Pulmonary artery endothelial cell (primary cell): ENCODE measurements at regions not wholly inside any gene's neighbourhood (a gene's known extent, or its start where the extent isn't known, plus 50 kb on each side); places are given as distances from the start of the nearest gene placed in this dataset.
A peak's percentile ranks its signal among the peaks of the same experiment; 100 is the strongest.
"Not testable (repeated sequence)": the region's sequence is repeated elsewhere in the genome, so short reads cannot be mapped to it uniquely, and the experiment has no call there.

ENCODE experiments used
- DNase-seq: peaks from one replicate; pipeline ENCODE4 v3.0.0-alpha.2; 2011; ENCODE audit warnings: low read depth, low spot score

DNA sequence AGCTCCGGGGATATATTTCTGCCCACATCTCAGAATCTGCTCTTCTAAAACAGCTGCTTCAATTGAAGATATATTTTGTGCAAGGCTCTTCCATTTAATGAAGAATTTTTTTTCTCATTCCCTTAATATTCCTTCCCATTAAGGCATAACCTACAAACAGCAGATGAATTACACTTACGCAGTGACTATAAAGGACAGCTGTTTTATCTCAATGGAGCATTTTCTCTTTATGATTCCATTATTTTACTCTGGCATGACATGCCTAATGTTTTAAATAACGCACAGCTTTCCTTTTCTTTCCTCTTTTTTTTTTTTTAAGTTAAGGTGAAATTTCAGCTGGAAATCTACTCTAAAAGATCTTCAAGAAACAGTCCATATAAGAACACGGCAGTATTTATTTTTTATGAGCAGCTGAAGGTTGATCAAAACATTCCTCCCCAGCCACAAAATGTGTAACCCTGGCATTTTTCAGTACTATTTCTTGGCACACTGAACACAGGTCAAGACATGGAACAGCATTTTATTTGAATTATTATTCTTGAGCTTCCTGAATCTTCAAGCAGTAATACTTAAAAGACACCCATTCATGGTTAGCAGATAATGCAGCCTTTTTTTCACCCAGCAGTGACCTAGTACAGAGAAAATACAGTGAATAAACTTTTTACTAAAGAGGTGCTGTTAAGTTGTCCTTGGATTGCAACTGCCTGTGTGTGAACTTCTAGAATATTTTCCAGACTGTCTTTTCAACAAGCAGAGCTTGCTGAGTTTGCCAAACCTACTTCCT is 118.1 kb upstream of the FOXN3 start:
- no peak for DNase-seq

DNA sequence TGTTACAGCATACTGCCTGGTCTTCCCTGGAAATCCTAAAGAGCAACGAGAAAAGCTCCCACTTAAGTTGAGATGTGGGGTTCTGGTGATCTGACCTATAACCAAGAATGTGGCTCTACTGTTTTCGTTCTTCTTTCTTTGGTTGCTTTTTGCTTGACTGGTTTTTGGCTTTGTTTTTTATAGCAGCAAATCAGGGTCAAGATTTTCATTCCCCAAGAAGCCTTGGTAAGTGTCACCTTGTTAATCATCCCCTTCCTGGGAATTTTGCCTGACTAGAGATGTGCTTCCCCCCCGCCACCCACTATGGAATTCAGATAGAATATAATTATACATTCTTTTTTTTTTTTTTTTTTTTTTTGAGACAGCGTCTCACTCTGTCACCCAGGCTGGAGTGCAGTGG is 116.7 kb upstream of the FOXN3 start:
- no peak for DNase-seq

DNA sequence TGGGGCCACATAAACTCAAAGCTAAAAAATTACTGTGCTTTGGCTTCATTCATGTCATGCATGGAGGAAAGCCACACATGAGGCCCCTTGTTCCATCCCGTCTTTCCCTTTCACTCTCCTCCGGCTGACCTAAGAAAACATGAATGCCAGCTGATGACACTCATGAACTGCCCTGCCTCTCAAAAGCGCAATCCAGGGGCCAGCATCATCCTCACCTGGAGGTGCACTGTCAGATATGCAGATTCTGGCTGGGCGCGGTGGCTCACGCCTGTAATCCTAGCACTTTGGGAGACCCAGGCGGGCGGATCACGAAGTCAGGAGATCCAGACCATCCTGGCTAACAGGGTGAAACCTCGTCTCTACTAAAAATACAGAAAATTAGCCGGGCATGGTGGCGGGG is 116.1 kb upstream of the FOXN3 start:
- no peak for DNase-seq

DNA sequence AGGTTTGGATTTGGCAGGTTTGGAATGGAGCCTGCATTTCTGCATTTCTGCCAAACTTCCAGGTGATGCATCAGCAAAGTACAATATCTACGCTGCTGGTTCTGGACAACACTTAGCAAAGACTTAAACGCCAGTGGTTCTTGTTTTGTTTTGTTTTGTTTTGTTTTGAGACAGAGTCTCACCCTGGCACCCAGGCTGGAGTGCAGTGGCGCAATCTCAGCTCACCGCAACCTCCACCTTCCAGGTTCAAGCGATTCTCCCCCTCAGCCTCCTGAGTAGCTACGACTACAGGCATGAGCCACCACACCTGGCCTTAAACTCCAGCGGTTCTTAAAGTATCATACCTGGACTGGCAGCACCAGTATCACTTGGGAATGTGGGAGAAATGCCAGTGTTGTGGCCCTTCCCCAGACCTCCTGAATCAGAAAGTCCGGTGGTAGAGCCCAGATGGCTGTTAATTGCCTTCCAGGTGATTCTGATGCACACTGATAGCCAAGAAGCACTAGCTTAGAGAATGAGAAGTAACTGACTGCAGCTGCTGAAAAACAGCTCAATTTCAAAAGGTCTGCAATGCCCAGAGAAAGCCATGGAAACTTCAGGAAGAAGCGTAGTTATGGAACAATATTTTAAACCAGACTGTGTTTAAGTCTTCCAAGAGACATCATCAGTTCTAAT is 114.8 kb upstream of the FOXN3 start:
- DNase-seq = no peak

DNA sequence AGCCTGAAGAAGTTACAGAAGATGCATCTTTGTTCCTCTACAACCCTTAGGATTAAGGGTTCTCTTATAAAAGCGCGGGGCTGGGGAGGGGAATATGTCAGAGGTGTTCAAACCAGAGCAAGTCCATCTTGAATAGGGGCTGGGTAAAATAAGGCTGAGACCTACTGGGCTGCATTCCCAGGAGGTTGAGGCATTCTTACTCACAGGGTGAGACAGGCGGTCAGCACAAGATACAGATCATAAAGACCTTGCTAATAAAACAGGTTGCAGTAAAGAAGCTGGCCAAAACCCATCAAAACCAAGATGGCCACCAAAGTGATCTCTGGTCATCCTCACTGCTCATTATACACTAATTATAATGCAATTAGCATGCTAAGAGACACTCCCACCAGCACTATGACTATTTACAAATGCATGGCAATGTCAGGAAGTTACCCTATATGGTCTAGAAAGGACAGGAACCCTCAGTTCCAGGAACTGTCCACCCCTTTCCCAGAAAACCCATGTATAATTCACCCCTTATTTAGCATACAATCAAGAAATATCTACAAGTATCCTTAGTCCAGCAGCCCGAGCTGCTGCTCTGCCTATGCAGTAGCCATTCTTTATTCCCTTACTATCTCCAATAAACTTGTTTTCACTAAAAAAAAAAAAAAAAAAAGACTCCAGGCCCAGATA is 108.1 kb upstream of the FOXN3 start:
- no peak for DNase-seq

DNA sequence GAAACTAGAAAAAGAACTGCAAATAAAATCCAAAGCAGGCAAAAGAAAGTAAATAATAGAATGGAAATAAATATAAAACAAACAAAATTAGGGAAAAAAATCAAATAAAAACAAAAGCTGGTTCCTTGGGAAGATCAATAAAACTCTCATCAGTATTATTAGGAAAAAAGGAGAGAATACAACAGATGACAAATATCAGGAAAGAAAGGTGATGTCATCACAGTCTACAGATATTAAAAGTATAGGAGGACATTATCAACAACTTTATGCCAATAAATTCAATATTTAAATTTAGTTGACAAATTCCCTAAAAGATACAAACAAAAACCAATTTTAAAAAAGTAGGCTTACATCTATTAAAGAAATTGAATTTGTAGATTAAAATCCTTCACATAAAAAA is 107.4 kb upstream of the FOXN3 start:
- DNase-seq = no peak

DNA sequence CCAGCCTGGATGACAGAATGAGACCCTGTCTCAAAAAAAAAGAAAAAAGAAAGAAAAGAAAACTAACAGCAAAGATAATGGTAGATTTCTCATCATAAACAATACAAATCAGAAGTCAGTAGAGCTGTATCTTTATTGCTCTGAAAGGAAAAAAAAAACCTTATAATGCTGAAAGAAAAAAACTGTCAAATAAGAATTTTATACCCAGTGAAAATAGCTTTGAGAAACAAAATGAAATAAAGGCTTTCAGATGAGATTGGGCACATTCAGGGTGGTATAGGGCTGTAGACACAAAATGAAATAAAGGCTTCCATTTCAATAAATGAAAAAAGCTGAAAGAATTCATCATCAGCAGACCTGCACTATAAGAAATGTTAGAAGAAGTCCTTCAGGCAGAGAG is 105.0 kb upstream of the FOXN3 start:
- DNase-seq = no peak

DNA sequence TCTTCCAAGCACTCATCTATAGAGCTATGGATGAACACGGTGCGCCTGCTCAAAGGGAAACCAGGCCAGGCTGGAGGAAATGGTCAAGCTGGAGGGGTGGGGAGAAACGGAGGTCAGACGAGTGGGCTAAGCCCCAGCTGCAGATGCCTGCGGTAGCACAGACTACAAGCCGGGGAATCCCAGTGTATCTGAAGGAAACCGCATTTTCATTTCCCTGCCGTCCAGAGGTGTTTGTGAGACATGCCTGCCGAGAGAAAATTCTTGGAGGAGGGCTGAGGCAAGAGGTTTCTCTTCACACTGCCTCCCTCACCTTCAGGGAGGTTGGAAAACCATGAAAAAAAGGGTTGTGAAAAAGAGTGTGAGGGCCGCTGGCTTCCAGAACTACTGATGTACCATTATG is 102.0 kb upstream of the FOXN3 start:
- no peak for DNase-seq

DNA sequence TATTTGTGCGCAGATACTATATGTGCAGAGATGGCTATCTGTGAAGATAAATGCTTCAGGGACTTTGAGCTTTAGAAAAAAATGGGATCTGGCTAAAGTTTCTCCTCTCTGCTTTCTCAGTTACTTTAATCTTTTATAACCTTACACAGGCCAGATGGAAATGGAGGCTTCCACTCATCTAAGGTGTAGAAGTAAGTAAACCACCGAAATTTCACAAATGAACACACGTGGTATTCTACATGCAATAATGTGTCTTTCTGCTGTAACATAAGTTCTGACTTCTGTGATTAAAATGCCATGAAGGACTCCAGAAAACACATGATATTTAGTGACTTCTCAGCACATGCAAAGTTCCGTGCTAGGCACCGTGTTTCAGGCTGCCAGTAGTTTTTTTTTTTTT is 99.1 kb upstream of the FOXN3 start:
- no peak for DNase-seq

DNA sequence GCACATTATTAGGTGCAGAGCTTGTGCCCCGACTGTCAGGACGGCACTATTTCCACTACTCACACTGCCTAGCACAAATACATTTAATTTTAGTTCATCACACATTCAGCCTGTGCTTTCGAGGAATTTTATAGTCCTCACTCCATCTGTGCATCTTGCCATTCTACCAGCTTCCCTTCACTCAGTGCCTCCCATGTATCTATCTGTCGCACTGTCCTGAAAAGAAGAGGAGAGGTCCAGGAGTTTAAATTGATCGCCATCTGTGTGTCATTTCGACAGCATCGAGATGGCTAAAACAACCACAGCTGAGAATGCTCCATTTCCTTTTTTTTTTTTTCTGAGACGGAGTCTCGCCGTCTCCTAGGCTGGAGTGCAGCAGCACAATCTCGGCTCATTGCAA is 97.6 kb upstream of the FOXN3 start:
- DNase-seq = no peak

DNA sequence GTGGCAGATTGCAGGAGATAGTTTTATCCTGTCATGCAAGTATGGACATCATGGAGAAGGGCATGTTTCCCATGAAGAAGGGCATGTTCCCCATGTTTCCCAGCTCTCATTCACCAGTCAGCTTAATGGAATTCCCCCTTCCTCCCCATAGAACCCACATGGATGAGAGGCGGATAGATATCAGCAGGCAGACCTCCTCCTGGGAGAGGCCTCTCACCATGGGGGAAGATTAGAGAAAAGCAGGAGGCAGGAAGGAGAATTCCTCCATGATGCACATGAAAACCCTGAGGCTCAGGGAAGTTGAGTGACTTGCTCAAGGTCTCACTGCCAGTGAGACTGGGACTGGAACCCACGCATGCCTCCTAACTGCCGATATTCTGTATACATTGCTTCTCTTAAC is 92.9 kb upstream of the FOXN3 start:
- no peak for DNase-seq

DNA sequence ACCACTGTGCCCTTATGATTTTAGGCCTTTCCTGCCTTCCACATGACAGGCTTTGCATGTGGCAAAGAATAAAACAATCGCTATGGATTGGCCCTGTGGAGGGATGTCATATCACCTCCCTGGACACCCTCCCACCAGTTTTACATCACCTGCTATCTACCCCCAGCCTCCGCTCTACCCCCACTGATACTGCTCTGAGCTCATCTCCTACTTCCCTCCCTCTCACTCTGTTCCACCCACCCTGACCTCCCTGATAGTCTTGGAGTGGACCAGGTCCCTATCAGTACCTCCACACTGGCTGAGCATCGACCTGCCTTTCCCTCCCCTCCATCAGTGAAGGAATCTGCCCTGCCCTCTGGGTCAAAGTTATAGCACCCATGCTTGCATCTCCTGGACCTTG is 91.8 kb upstream of the FOXN3 start:
- no peak for DNase-seq

DNA sequence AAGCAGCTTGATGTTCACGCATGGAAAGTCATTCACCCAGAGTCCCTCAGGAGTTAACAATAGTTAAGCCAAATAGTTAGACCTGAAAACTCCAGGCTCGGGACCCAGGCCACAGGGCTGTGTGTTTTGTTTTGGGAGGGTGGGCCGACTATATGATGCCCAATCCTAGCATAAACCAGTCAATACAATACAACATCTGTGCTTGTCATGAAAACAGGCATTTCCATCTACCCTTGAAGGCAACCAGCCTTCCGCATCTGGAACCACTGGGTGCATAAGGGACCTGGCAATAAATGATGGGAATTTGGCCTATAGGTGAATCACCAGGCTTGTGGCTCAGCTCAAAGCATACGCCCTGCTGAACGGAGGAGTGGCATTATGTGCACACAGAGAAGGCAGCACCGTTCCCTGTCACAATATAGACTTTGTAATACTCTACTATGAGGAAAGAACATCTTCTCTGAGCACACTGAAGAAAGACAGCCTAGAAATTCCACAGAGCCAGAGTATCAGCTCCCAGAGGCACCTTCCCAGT is 91.0 kb upstream of the FOXN3 start:
- no peak for DNase-seq

DNA sequence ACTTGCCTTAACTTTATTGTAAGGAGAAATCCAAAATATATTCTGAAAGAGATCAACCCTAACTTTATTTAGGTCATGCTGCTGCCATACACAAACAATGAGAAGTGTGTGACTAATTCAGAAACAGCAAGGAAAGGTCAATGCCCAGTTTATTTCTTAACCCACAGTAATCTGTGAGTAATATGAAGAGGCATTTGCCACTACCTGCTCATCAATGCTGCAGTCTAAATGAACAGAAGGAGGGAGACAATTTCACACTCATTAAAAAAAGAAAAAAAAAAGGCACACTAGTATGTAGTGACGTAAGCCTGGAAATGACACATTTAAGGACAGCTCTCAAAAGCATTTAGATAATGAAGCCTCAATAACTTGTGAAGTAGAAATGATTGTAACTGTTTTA is 90.5 kb upstream of the FOXN3 start:
- DNase-seq = peak; percentile 30

DNA sequence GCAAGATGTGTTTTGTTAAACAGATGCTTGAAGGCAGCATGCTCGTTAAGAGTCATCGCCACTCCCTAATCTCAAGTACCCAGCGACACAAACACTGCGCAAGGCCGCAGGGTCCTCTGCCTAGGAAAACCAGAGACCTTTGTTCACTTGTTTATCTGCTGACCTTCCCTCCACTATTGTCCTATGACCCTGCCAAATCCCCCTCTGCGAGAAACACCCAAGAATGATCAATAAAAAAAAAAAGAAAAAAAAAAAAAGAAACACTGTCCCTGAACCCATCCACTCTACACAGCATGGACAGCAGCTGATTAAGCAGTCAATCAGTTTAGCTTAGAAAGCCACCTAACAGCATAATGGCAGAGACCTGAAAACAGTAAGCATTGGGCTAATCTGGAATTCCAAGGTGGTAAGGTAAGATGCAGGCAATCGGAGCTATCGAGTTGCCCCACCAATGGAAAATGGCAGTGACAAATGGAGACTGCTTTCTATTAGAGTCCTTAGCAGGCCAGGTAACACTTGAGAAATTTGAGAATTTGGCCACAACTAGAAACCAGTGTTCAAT is 89.9 kb upstream of the FOXN3 start:
- not testable (repeated sequence) for DNase-seq

DNA sequence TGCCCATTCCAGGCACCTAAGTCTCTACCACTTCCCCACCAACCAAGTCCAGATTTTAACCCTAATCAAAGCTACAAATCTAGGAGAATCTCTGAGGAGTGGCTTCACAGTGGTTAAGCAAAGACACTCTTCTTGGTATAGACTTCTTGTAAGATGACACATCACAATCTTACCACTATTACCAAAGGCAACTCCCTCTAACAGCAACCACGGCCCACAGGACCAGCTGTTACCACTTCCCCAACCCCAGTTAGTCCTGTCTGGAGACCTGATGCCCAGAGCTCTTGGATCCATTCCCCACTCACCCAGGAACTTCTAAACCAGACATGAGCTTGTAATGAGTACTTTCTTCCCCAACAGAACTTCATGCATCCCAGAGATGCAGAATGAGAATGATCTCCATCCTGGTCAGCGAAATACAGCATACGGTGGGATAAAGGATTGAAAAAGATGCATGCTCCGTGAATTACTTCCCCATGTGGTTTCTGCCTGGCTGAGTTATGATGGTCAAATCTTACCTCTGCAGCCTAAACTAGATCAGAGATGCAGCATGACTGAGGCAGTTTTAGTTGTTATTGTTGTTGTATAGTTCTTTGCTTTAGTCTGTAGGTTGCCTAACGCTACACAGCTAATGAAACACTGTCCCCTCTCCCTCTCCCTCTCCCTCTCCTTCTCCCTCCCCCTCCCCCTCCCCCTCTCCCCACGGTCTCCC is 87.7 kb upstream of the FOXN3 start:
- DNase-seq = no peak

DNA sequence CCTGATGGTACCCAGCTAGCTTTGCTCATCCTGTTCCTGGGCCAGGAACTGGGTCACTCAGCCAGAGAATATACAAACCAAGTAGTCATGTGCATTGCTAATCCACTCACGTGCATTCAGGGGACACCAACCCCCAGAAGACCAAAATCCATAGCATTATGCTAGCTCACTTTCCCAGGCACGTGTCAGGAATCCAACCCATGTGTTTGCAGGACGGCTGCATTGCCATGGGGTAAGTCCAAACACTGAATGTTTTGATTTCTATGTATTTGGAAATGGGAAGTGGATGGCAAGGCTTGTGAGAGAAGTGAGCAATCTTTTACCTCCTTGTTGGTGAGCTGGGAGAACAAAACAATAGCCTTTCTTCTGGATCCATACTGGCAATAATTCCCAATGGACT is 87.1 kb upstream of the FOXN3 start:
- DNase-seq = no peak

DNA sequence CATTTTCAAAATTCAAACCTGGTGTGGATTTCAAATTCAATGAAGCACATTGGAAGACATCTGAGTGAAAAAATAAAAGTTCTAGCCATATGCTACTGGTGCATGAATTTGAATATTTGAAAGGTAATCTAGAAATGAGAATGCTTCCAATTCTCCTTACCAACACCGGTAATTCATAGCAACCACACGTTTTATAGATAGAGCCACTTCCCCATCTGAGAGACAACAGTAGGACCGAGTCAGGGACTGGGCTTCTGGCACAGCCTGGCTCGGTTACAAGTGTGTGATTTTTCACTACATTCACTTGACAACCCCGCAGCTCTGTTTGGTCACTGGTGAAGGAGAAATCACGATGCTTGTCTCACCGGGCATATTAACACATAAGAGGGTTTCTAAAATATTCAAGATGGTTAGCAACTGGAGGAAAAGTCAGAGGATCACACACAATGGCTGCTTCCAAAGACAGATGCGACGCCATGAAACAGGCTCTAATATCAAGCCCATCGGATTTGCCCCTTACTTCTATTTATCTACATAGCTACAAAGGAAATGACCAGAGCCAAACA is 86.5 kb upstream of the FOXN3 start:
- no peak for DNase-seq

DNA sequence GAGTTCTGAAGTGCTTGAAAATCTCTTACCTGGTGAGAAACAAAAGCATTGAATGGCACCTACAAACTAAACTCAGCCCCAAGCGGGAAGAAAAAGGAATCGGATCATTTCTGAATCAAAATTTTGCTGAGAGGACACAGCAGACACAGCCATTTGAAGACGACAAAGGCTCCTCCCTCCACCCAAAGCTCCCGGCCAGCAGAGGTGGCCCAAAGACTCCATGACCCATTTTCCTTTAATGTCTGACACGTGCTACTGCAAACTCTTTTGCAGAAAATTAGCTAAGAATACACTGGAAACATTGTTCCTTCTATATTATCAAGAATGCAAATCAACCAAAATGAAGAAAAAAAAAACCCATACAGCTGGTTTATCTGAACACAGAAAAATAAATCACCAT is 85.9 kb upstream of the FOXN3 start:
- no peak for DNase-seq

DNA sequence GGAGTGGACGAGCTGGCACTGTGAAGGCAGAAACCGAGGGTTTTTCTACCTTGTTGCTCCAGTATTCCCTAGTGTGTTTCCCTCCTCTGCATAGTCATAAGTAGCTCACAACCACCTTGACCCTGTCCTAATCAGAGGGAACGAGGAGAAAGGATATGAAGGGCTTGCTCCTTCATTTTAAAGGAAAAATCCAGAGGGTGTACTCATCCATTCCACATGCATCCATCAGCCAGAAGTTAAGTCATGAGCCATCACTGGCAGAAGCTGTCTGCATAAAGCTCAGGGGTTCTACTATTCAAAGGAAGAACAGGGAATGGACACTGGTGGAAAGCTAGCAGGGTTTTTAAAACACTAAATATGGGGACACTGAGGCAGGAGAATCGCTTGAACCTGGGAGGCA is 84.3 kb upstream of the FOXN3 start:
- no peak for DNase-seq

DNA sequence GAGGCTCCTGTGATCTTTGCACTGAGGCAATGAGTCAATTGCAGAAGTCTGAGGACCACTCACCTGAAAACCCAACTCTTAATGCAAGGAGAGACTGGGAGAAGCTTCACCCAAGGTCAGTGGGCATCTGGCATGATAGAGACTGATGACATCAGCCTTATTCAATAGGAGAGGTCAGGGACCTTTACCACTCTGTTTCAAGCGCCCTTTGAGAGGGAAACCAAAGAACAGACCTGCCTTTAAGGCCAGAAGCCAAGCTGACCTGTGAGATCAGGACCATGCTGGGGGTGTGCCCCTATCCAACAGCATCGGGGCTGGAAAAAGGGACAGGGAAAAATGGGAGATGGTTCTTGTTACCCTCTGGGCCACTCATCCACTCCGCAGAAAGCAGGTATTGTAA is 83.3 kb upstream of the FOXN3 start:
- DNase-seq = no peak
